ENCODE measurements at regions not wholly inside any gene's neighbourhood (a gene's known extent, or its start where the extent isn't known, plus 50 kb on each side); places are given as distances from the start of the nearest gene placed in this dataset.
A peak's percentile ranks its signal among the peaks of the same experiment; 100 is the strongest.

DNA sequence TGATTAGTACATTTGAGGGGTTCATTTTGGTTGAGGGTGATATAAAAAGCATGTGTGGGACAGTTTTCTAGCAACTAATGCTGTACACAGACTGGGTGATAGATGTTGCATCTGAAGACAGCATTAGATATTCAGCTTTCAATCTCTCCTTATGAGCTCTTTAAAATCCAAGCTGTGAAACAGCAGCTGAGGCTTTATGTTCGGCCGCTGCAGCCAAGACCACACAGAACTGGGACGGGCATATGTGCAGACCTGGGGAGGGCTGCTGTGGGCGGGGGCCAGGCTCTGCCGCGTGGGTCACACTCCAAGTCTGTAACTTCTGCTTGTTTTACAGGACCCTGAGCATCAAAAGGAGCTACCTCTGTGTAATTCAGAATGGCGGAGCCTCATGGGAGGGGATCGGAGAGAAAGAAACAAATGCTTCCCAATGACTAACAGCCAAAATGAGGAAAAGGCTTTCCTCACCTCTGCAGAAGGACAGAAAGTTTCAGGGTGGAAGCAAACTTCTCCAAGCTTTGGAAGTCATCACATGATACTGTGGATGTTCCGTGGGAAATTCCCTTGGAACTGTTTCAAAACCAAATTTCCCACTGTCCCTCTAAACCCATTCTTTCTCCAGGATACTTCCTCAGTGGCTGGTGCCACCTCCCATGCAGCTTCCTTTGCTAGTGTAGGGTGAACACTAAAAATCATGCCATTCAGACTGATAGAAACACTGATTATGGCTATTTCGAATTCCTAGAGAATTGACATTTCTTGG lies 711.9 kb upstream of the ID2 start:
- intact Hi-C loops (cut with micrococcal nuclease) = no loop called here
- Mint-ChIP-seq H3K4me1 (ENCODE audit: low read depth) (no peaks in the 10 kb centered on the region), H3K36me3 (ENCODE audit: low read depth) (no peaks in the 10 kb centered on the region), H3K27ac (no peak overlapping the region), H3K4me3 (no peak overlapping the region), H3K27me3 (ENCODE audit: low read depth) (no peaks in the 10 kb centered on the region), H3K9me3 (no peaks in the 10 kb centered on the region)
- DNase-seq = no peak
- CTCF ChIA-PET = no interaction called here

DNA sequence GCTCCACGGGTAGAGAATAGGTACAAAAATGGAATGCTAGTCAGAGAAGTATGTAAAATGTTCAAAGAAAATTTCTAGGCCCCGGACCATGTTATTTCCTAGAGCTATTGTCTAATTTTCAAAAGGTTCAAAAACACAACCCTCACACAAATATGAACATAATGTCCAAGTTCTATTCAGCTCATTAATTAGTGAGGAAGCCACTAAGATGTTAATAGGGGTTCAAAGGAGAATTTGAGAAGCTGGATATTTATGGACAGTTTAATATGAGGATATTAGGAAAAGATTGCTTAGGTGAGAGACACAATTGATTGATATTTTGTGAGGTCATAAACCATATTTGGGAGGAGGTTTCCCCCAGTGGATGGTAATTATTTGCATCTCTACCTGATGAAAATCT lies 710.6 kb upstream of the ID2 start:
- Mint-ChIP-seq H3K4me1 (ENCODE audit: low read depth) (no peaks in the 10 kb centered on the region), H3K4me3 (no peak overlapping the region), H3K36me3 (ENCODE audit: low read depth) (no peaks in the 10 kb centered on the region), H3K27ac (no peak overlapping the region), H3K9me3 (no peaks in the 10 kb centered on the region), H3K27me3 (ENCODE audit: low read depth) (no peaks in the 10 kb centered on the region)
- CTCF ChIA-PET = no interaction called here
- no peak for DNase-seq
- intact Hi-C loops (cut with micrococcal nuclease) = no loop called here

DNA sequence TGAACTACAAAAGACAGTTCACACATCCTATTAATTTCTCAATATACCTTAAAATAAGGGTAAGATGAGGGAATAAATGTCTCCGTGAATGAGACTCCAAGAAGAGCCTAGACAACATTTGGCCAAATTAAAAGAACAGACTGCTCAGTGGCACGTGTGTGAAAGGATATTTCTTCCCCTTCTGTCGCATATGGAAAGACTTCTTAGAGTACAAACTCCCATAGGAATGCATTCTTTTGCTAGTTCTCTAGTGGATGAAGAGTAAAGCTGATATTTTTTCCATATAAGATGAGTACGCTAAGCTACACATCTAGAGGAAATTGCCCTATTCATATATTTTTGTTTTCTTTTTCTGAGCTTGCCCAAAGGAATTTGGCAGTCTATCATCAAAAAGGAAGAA lies 710.0 kb upstream of the ID2 start:
- Mint-ChIP-seq H3K36me3 (ENCODE audit: low read depth) (no peaks in the 10 kb centered on the region), H3K9me3 (no peaks in the 10 kb centered on the region), H3K4me1 (ENCODE audit: low read depth) (no peaks in the 10 kb centered on the region), H3K27me3 (ENCODE audit: low read depth) (no peaks in the 10 kb centered on the region), H3K27ac (no peak overlapping the region), H3K4me3 (no peak overlapping the region)
- DNase-seq = no peak
- CTCF ChIA-PET = no interaction called here
- intact Hi-C loops (cut with micrococcal nuclease) = no loop called here

DNA sequence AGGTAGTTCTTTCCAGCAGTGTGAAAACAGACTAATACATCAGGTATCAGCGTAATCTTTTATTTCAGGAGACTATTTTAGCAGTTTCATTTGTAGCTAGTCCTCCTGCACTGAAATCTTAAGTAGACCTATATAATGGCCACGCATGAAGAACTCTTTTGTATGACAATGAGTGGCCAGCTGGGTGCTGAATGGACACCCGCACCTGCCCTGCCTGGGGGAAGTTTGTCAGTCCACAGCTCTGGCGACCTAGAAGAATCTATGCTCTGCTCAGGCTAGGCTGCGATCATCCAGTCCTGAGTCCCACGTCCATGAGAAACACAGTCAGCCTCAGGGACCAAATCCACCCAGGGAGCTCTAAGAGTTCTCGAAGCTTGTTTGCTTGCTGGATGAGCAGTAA lies 709.2 kb upstream of the ID2 start:
- Mint-ChIP-seq H3K9me3 (no peaks in the 10 kb centered on the region), H3K4me3 (no peak overlapping the region), H3K4me1 (ENCODE audit: low read depth) (no peaks in the 10 kb centered on the region), H3K27ac (no peak overlapping the region), H3K27me3 (ENCODE audit: low read depth) (no peaks in the 10 kb centered on the region), H3K36me3 (ENCODE audit: low read depth) (no peaks in the 10 kb centered on the region)
- DNase-seq = no peak
- intact Hi-C loops (cut with micrococcal nuclease) = no loop called here
- CTCF ChIA-PET = no interaction called here

DNA sequence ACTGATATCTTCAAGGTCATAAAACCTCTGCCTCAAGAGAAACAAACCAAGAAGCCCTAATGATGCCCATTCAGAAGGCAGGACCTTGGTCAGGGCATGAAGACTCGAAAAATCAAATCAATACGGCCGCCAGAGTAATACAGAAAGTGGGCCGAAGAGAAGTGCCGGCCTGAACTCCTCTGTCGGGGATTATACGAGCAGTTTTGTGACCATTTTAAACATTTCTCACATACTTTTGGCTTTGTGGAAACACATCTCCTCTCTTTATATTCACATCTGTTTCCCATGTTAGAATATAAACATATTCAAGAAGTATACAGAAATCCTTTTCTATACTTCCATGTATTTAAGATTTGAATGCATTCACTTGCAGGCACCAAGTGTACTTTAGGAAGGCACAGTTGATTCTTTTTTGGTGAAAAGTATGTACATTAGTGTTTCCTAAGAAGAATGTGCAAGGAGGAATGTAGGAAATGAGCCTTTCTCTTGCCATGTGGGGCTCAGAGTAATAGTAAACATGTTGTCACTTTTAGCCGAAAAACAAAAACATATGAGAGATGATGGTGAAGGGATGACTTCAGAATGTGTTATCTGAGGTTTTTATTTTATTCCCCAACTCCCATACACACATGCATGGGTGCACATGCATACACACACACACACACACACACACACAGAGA lies 707.9 kb upstream of the ID2 start:
- H3K36me3 Mint-ChIP-seq (ENCODE audit: low read depth) = no peaks in the 10 kb centered on the region
- no peak for DNase-seq
- intact Hi-C loops (cut with micrococcal nuclease) = no loop called here

DNA sequence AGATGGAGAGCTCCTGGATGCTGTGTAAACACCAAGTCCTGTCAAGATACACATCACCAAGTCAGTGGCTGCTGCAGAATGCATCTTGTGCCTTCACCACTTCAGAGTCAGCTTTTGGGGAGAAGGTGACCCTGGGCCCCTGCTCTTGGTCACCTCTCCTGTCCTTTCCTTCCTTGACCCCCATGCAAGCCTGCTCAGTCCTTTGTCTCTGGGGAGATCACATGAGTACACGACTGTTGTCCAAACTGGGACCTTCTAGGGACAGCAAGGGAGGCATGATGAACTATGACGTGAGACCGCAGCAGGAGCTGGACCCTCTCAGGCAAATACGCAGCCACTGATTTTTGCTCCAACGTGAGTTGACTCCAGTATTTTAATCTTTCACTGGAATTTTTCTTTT lies 706.9 kb upstream of the ID2 start:
- Mint-ChIP-seq H3K4me1 (ENCODE audit: low read depth) (peaks cover 3% of the 10 kb centered on the region), H3K27ac (no peak overlapping the region), H3K9me3 (no peaks in the 10 kb centered on the region), H3K36me3 (ENCODE audit: low read depth) (no peaks in the 10 kb centered on the region), H3K4me3 (no peak overlapping the region), H3K27me3 (ENCODE audit: low read depth) (no peaks in the 10 kb centered on the region)
- CTCF ChIA-PET = no interaction called here
- DNase-seq = no peak
- intact Hi-C loops (cut with micrococcal nuclease) = loop anchor here (1.0 kb wide), 1 partner anchor 8 kb away; no protein-coding TSS in a partner anchor

More for the DNA sequence above, 707.9 kb upstream of the ID2 start:
- CTCF ChIA-PET = no interaction called here
- no peak overlapping the region for H3K27ac Mint-ChIP-seq
- no peak overlapping the region for H3K4me3 Mint-ChIP-seq
- no peaks in the 10 kb centered on the region for H3K9me3 Mint-ChIP-seq
- H3K27me3 Mint-ChIP-seq (ENCODE audit: low read depth) = no peaks in the 10 kb centered on the region
- peaks cover 3% of the 10 kb centered on the region for H3K4me1 Mint-ChIP-seq (ENCODE audit: low read depth)

DNA sequence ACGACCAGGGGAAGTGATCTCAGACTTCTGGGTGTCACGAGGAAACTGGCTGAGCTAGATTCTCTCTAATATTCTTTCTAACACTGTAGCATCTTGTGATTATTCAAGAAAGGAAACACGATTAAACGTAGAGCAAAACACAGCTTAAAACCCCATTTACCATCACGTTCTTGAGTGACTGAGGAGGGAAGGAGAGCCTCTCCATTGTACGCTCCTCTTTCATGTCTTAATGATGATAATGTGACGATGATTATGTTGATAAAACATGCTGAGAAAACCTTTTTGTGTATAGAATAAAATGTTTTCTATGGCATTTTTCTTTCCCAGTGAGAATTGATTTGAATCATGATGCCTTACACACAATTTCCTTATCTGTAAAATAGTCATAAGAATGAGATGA lies 705.6 kb upstream of the ID2 start:
- H3K27ac Mint-ChIP-seq = no peak overlapping the region
- H3K4me3 Mint-ChIP-seq = no peak overlapping the region
- CTCF ChIA-PET = no interaction called here
- no peaks in the 10 kb centered on the region for H3K36me3 Mint-ChIP-seq (ENCODE audit: low read depth)
- DNase-seq = no peak
- intact Hi-C loops (cut with micrococcal nuclease) = no loop called here
- no peaks in the 10 kb centered on the region for H3K27me3 Mint-ChIP-seq (ENCODE audit: low read depth)
- H3K9me3 Mint-ChIP-seq = no peaks in the 10 kb centered on the region
- peaks cover 3% of the 10 kb centered on the region for H3K4me1 Mint-ChIP-seq (ENCODE audit: low read depth)

DNA sequence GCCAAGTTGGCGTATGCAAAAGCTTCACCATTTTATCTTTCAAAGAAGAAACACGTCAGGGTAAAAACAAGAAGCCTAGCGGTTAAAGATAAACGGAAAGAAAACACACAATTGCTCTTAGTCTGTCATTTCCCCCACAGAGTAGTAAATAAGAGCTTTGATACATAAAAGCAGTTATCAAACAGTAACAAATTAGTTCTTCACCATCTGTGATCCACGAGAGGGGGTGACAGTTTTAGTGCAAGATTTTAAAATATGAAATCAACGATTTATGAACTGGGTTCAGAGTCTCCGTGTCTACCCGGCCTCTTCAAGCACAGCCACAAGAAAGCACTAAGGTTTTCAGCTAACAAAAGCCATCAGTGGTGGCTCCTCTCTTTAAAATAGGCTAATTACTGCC lies 703.9 kb upstream of the ID2 start:
- intact Hi-C loops (cut with micrococcal nuclease) = no loop called here
- peaks cover 5% of the 10 kb centered on the region for H3K9me3 Mint-ChIP-seq
- no peak for DNase-seq
- no peak overlapping the region for H3K4me3 Mint-ChIP-seq
- H3K36me3 Mint-ChIP-seq (ENCODE audit: low read depth) = no peaks in the 10 kb centered on the region
- no peaks in the 10 kb centered on the region for H3K27me3 Mint-ChIP-seq (ENCODE audit: low read depth)
- peaks cover 3% of the 10 kb centered on the region for H3K4me1 Mint-ChIP-seq (ENCODE audit: low read depth)
- H3K27ac Mint-ChIP-seq = no peak overlapping the region
- CTCF ChIA-PET = interaction anchor here (0.6 kb wide), 1 partner anchor 312 kb away, joined by 4 read pairs; no protein-coding TSS in a partner anchor

DNA sequence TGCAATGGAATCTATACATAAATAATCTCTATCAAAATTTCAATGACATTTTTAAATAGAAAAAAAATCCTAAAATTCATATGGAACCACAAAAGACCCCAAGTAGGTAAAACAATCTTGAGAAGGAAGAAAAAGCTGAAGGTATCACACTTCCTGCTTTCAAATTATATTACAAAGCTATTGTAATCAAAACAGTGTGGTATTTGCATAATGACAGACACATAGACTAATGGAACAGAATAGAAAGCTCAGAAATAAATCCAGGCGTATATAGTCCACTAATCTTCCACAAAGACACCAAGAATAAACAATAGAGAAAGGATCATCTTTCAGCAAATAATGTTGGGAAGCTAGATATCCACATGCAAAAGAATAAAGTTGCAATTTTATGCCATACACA lies 699.8 kb upstream of the ID2 start:
- intact Hi-C loops (cut with micrococcal nuclease) = loop anchor here (5.0 to 10.0 kb wide), 3 partner anchors 323 to 700 kb away; partner anchors contain the start of gene ID2
- H3K4me1 Mint-ChIP-seq (ENCODE audit: low read depth) = peaks cover 23% of the 10 kb centered on the region
- H3K9me3 Mint-ChIP-seq = peaks cover 5% of the 10 kb centered on the region
- no peak overlapping the region for H3K4me3 Mint-ChIP-seq
- H3K27ac Mint-ChIP-seq = no peak overlapping the region
- H3K27me3 Mint-ChIP-seq (ENCODE audit: low read depth) = peaks cover 3% of the 10 kb centered on the region
- H3K36me3 Mint-ChIP-seq (ENCODE audit: low read depth) = no peaks in the 10 kb centered on the region
- no peak for DNase-seq
- CTCF ChIA-PET = interaction anchor here (1.0 kb wide), 1 partner anchor 9 kb away, joined by 3 read pairs; no protein-coding TSS in a partner anchor

DNA sequence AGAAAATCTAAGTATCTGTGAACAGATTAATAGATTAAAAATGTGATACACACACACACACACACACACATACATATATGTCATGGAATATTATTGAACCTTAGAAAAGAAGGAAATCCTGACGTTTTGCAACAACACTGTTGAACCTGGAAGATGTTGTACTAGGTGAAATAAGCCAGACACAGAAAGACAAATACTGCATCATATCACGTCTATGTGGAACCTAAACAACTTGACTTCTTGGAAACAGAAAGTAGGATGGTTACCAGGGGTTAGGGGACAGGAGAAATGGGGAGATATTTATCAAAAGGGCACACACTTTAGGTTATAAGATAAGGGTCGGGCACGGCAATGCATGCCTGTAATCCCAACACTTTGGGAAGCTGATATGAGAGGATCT lies 698.4 kb upstream of the ID2 start:
- H3K4me1 Mint-ChIP-seq (ENCODE audit: low read depth) = peaks cover 20% of the 10 kb centered on the region
- no peak overlapping the region for H3K4me3 Mint-ChIP-seq
- intact Hi-C loops (cut with micrococcal nuclease) = loop anchor here (5.0 to 10.0 kb wide), 3 partner anchors 321 to 699 kb away; partner anchors contain the start of gene ID2
- no peak overlapping the region for H3K27ac Mint-ChIP-seq
- H3K36me3 Mint-ChIP-seq (ENCODE audit: low read depth) = no peaks in the 10 kb centered on the region
- CTCF ChIA-PET = no interaction called here
- peaks cover 4% of the 10 kb centered on the region for H3K27me3 Mint-ChIP-seq (ENCODE audit: low read depth)
- no peak for DNase-seq
- peaks cover 5% of the 10 kb centered on the region for H3K9me3 Mint-ChIP-seq

DNA sequence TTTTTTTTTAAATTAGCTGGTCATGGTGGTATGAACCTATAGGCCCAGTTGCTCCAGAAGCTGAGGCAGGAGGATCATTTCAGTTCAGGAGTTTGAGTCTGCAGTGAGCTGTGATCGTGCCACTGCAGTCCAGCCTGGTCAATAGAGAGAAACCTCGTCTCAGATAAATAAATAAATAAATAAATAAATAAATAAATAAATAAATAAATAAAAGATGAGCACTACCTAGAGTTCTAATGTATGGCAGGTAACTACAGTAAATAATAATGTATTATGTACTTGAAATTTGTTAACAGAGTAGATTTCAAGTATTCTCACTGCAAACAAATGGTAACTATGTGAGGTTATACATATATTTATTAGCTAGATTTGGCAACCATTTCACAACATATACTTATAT lies 697.9 kb upstream of the ID2 start:
- Mint-ChIP-seq H3K27ac (no peak overlapping the region), H3K36me3 (ENCODE audit: low read depth) (no peaks in the 10 kb centered on the region), H3K4me3 (no peak overlapping the region), H3K9me3 (peaks cover 5% of the 10 kb centered on the region), H3K4me1 (ENCODE audit: low read depth) (peaks cover 20% of the 10 kb centered on the region), H3K27me3 (ENCODE audit: low read depth) (peaks cover 4% of the 10 kb centered on the region)
- CTCF ChIA-PET = no interaction called here
- intact Hi-C loops (cut with micrococcal nuclease) = loop anchor here (1.0 to 10.0 kb wide), 11 partner anchors 53 to 698 kb away; partner anchors contain the start of gene ID2
- DNase-seq = no peak

DNA sequence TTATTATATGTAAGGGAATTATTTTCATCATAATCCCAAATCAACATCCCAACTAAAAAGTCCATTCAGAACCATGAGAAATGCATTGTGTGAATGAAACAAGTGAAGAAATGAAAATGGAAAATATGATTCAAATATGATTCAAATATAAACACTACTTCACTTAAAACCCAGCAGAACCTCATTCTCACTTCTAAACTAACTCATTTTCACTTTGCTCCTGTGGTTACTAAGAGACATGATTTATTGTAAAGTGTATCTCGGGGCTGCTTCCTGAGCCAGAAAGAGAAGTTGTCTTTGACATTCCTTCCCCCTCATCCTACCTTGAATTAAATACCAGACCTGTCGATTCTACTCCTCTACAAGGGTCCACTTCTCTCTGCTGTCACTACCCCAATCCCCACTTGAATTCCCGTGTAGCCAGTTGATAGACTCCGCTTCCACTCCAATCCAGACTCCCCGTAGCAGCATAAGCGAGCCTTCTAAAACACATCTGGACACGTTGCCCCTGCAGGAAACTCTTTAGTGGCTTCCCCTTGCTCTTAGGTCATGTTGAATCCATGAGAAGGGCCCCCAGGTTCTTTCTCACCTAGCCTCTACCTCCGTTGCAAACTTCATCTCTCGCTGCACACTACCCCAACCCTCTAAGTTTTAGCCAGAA lies 697.0 kb upstream of the ID2 start:
- peaks cover 5% of the 10 kb centered on the region for H3K9me3 Mint-ChIP-seq
- peaks cover 20% of the 10 kb centered on the region for H3K4me1 Mint-ChIP-seq (ENCODE audit: low read depth)
- CTCF ChIA-PET = no interaction called here
- peaks cover 4% of the 10 kb centered on the region for H3K27me3 Mint-ChIP-seq (ENCODE audit: low read depth)
- peak overlapping the region; percentile 8 for H3K4me3 Mint-ChIP-seq
- peak; percentile 22 for DNase-seq
- H3K36me3 Mint-ChIP-seq (ENCODE audit: low read depth) = no peaks in the 10 kb centered on the region
- intact Hi-C loops (cut with micrococcal nuclease) = loop anchor here (1.0 to 10.0 kb wide), 11 partner anchors 54 to 697 kb away; partner anchors contain the start of gene ID2
- H3K27ac Mint-ChIP-seq = peak overlapping the region; percentile 62

Data from activated naive CD4-positive, alpha-beta T cell treated with anti-CD3 and anti-CD28 coated beads for 36 hours (primary cell).